BLaER1 treated with 17β-estradiol and CSF1 and Interleukin-3, amounts not matched to agents 10 nM and 100 nM (cell line): ENCODE measurements at regions not wholly inside any gene's neighbourhood (a gene's known extent, or its start where the extent isn't known, plus 50 kb on each side); places are given as distances from the start of the nearest gene placed in this dataset.

Source experiments
- H3K27ac ChIP-seq, 11 experiments: shearing (Covaris generic); formaldehyde crosslinking; 2 replicates each; pipeline ENCODE4 v1.8.1; 2022
- H3K27me3 ChIP-seq, 11 experiments: shearing (Covaris generic); formaldehyde crosslinking; 2 replicates each; pipeline ENCODE4 v1.8.1; 2022
- H3K36me3 ChIP-seq, 11 experiments: shearing (Covaris generic); formaldehyde crosslinking; 2 replicates each; pipeline ENCODE4 v1.8.1; 2022
- H3K4me1 ChIP-seq, 10 experiments: shearing (Covaris generic); formaldehyde crosslinking; 2 replicates each; pipeline ENCODE4 v1.8.1; 2022
- H3K4me2 ChIP-seq, 11 experiments: shearing (Covaris generic); formaldehyde crosslinking; 2 replicates each; pipeline ENCODE4 v1.8.1; 2022
- H3K4me3 ChIP-seq, 10 experiments: shearing (Covaris generic); formaldehyde crosslinking; 2 replicates each; pipeline ENCODE4 v1.8.1; 2022
- H3K9ac ChIP-seq, 11 experiments: shearing (Covaris generic); formaldehyde crosslinking; 2 replicates each; pipeline ENCODE4 v1.8.1; 2022
- H3K9me3 ChIP-seq, 11 experiments: shearing (Covaris generic); formaldehyde crosslinking; replicated peaks in 1 of 11; 2 replicates each; pipeline ENCODE4 v1.8.1; 2022
- H4K20me1 ChIP-seq, 11 experiments: shearing (Covaris generic); formaldehyde crosslinking; 2 replicates each; pipeline ENCODE4 v1.8.1; 2022
- Cebpa-rat ChIP-seq, 11 experiments: shearing (Covaris generic); IDR thresholded peaks; 2 replicates each; pipeline ENCODE4 v1.8.1; 2022

DNA sequence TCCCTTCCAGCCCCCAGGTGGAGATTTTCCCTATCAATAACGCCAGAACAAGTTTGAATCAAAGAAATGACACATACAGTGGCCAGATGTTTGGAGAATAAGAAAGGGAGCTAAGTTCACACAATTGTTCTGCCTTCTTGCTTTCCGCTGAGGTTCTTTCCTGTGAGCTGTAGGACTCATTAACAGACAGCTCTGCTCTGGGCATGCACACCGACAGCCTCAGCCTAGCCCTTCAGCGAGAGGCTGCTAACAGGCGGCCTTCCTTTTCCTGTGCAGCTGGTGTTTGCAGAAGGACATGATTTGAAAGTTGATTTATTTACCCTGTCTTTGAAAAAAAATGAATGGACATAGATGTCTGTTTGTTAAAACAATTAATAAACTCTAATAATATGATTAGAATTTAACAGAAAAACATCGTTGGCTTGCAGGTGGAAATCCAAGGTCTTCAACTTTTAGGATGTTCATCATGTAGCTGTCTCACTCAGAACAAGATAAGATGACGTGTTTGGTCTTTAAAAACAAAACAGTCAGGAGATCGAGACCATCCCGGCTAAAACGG is 183.3 kb downstream of the KDR start:
- no peaks in the 10 kb centered on the region for H3K27me3 ChIP-seq
- peak overlapping the region; percentile 21 to 70 (median 48); a peak in 18 of 22 replicates for H3K27ac ChIP-seq
- H4K20me1 ChIP-seq: no peaks in the 10 kb centered on the region
- peaks cover 19 to 71% (median 56%) of the 10 kb centered on the region in 10 experiments for H3K4me1 ChIP-seq
- peak overlapping the region in 8 of 11 experiments; percentile 13 to 62 (median 38); a peak in 10 of 22 replicates for H3K9ac ChIP-seq
- peak overlapping the region; percentile 63 to 85 (median 77) for H3K4me2 ChIP-seq
- H3K4me3 ChIP-seq: peak overlapping the region in 9 of 10 experiments; percentile 2 to 49 (median 31); a peak in 13 of 20 replicates
- no peak for TF ChIP-seq Cebpa-rat (IDR thresholded peaks at IDR 0.05)
- peaks cover 0 to 3% (median 0%) of the 10 kb centered on the region in 11 experiments; a peak in 1 of 22 replicates for H3K9me3 ChIP-seq
- no peaks in the 10 kb centered on the region; a peak in 1 of 22 replicates for H3K36me3 ChIP-seq

DNA sequence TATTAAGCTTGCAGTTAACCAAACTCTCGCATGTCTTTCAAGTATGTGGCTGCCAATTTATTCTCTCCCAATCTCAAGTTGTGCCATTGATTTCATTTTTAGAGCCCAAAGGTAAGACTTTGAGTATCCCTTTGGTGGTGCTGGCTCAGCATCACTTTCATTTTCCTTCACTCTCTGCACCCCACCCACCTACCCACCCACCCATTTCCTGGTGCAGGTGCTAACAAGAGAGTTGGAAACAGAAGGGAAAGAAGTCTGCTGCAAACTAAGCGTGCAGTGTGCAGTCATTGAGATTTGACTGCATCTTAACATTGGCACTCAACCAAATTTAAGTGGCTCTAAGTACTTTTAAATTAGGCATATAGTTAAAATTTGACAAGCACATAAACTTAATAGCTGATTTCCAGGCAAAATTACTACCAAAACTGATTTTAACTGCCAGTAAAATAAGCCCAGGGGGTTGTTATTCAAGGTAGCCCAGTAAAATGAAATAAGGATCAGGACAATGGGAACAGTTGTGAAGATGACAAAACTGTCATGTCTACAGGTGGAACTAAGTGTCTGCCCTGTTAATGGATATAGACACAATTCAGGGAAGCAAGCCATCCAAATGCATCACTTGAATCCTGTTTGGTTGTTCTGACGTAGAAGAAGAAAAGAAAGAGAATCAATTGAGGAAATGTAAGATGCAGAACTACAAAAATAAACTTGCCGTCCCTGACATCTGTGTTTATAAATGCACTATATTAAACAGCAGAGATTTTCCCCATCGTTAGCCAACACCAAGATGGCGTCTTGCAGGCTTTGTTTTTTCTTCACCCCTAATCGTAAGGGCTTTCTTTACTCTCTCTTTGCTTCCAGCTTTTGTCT is 184.2 kb downstream of the KDR start:
- Histone ChIP-seq H3K36me3 (no peaks in the 10 kb centered on the region), H3K27ac (peak overlapping the region; percentile 16 to 70 (median 45); a peak in 16 of 22 replicates), H3K4me2 (peak overlapping the region; percentile 63 to 85 (median 77)), H4K20me1 (no peaks in the 10 kb centered on the region), H3K4me3 (peak overlapping the region in 7 of 10 experiments; percentile 2 to 49 (median 31); a peak in 5 of 20 replicates), H3K27me3 (no peaks in the 10 kb centered on the region), H3K9me3 (no peaks in the 10 kb centered on the region), H3K4me1 (peaks cover 19 to 68% (median 55%) of the 10 kb centered on the region in 10 experiments), H3K9ac (peak overlapping the region in 6 of 11 experiments; percentile 13 to 62 (median 40); a peak in 9 of 22 replicates)
- TF ChIP-seq Cebpa-rat (IDR thresholded peaks at IDR 0.05): no peak

DNA sequence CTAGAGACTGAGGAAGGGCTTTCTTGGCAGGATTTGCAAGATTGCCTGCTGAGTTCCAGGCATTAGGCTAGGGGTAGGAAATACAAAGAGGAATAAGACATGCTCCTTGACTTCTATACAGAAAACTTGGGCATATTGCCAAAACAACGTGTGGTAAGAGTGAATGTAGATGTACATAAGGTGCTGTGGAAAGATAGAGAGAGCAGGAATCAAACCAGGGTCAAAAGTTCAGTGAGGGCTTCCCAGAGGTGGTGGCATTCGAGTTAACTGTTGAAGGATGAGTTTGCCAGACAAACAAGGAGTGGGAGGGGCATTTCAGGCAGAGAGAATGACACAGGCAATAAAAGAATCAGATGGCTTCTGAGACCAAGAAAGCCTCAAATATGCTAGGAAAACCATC is 187.9 kb downstream of the KDR start:
- TF ChIP-seq Cebpa-rat (IDR thresholded peaks at IDR 0.05): no peak
- Histone ChIP-seq H3K9me3 (no peaks in the 10 kb centered on the region), H3K9ac (no peak overlapping the region), H3K4me2 (0 out of 22 replicates have a peak overlapping the region, but pooled peaks of 1 of the 11 experiments have one; percentile 1), H3K4me1 (peaks cover 12 to 31% (median 22%) of the 10 kb centered on the region in 10 experiments), H3K36me3 (no peaks in the 10 kb centered on the region), H3K27ac (no peak overlapping the region), H3K4me3 (no peak overlapping the region), H3K27me3 (no peaks in the 10 kb centered on the region), H4K20me1 (no peaks in the 10 kb centered on the region)

DNA sequence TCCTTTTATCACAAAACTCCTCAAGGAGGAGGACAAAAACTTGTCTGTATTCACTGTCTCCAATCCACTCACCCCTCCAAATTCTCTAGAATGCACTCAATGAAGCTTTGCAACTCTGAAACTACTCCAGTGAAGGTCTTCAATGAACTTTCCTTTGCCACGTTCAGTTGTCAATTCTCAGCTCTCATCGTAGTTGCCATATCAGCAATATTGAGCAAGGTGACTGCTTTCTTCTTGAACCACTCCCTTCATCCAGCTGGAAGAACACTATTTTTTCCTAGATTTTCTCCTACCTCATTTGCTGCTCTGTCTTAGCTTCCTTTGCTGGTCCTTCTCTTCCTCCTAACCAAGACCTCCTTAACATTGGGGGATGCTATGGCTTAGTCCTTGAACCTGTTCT is 191.8 kb downstream of the KDR start:
- Histone ChIP-seq H3K36me3 (no peaks in the 10 kb centered on the region), H3K4me1 (peaks cover 0 to 40% (median 27%) of the 10 kb centered on the region in 10 experiments; a peak in 16 of 20 replicates), H3K27me3 (no peaks in the 10 kb centered on the region), H3K4me2 (no peak overlapping the region), H3K4me3 (no peak overlapping the region), H3K9me3 (no peaks in the 10 kb centered on the region), H3K9ac (no peak overlapping the region), H3K27ac (no peak overlapping the region), H4K20me1 (no peaks in the 10 kb centered on the region)
- no peak for TF ChIP-seq Cebpa-rat (IDR thresholded peaks at IDR 0.05)

DNA sequence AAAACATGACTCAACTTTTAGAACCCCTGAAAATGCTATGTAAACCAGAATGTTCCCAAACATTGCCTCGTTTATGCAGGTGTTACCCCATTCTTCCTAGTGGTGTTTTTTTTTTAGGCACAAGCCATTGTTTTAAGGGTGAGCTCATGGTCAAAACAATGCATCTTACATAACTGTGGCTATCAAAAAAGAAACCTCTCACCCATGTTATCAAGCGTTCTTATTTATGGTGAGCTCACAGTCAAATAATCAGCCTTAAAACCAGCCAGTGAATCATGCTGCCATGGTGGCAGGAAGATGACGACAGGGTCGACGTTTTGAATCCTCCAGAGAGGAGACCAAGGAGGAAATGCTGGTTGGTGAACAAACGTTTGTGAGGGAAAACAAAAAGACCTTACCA is 195.2 kb downstream of the KDR start:
- Histone ChIP-seq H3K9me3 (peaks cover 13 to 30% (median 21%) of the 10 kb centered on the region in 11 experiments; a peak in 21 of 22 replicates), H3K4me3 (no peak overlapping the region), H3K27ac (peak overlapping the region in 1 of 11 experiments; percentile 11; a peak in 1 of 22 replicates), H3K4me2 (peak overlapping the region in 9 of 11 experiments; percentile 23 to 62 (median 49); a peak in 17 of 22 replicates), H4K20me1 (no peaks in the 10 kb centered on the region), H3K27me3 (no peaks in the 10 kb centered on the region), H3K36me3 (no peaks in the 10 kb centered on the region), H3K9ac (no peak overlapping the region), H3K4me1 (peaks cover 0 to 34% (median 24%) of the 10 kb centered on the region in 10 experiments; a peak in 16 of 20 replicates)
- no peak for TF ChIP-seq Cebpa-rat (IDR thresholded peaks at IDR 0.05)

DNA sequence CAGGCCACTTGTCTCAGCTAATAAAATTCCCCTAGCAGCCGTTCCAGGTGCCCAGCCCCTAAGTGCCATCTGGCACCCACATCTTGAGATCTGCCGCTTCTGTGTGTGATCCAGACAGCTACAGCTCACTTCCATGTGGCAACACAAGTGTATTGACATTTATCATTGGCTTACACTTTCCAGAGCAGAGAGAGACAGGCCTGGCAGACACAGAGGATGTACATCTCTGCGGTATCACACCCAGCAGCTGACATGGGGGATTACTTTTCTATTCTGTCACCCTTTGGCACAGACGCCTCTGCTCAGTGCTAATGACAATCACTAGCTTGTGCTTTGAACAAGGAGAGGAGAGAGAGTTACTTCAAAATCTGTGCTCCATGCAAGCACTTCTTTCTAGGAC is 195.9 kb downstream of the KDR start:
- Histone ChIP-seq H3K36me3 (no peaks in the 10 kb centered on the region), H3K4me3 (no peak overlapping the region), H3K9me3 (peaks cover 20 to 37% (median 29%) of the 10 kb centered on the region in 11 experiments), H3K4me2 (peak overlapping the region in 8 of 11 experiments; percentile 1 to 62 (median 51); a peak in 10 of 22 replicates), H4K20me1 (no peaks in the 10 kb centered on the region), H3K9ac (no peak overlapping the region), H3K27ac (no peak overlapping the region), H3K27me3 (no peaks in the 10 kb centered on the region), H3K4me1 (peaks cover 0 to 34% (median 24%) of the 10 kb centered on the region in 10 experiments; a peak in 16 of 20 replicates)
- no peak for TF ChIP-seq Cebpa-rat (IDR thresholded peaks at IDR 0.05)

DNA sequence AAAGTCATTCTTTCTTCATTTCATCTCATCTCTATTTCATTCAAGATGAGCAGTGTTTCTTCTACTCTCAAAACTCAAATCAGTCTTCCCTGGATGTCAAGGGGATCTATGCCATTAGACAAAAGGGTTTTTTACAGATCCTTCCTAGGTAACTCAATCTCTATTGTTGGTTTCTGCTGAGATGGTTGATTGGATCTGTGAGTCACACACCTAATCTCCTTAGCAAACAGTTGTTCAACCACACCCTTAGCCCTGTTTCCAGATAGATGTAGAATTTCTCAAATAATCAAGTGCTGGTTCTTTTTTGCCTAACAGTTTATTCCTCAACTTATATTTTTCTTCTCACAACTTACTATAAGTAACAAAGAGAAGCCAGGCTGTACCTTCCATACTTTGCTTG is 200.5 kb downstream of the KDR start:
- no peak overlapping the region for H3K4me3 ChIP-seq
- H3K4me1 ChIP-seq: peaks cover 0 to 10% (median 8%) of the 10 kb centered on the region in 10 experiments; a peak in 16 of 20 replicates
- no peak overlapping the region for H3K4me2 ChIP-seq
- H3K27ac ChIP-seq: no peak overlapping the region
- H3K27me3 ChIP-seq: no peaks in the 10 kb centered on the region
- no peaks in the 10 kb centered on the region for H4K20me1 ChIP-seq
- H3K9ac ChIP-seq: no peak overlapping the region
- no peaks in the 10 kb centered on the region for H3K36me3 ChIP-seq
- no peak for TF ChIP-seq Cebpa-rat (IDR thresholded peaks at IDR 0.05)
- H3K9me3 ChIP-seq: peaks cover 36 to 62% (median 45%) of the 10 kb centered on the region in 11 experiments

DNA sequence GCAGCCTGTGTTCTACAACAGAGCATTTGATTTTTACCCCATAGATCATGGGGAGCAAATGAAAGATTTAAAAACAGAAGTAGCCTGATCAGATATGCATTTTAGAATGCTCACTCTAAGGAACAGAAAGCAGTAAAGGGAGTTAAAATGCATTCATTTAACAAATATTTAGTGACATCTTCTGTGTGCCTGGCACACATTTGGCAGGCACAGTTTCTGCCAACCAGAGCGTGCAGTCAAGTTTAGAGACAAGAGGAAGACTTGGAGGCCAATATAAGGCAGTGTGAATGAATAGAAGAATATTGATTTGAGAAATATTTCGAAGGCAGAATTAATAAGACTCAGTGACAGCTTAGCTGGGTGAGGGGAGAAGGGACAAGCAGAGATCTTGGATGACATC is 210.1 kb downstream of the KDR start:
- no peaks in the 10 kb centered on the region for H3K36me3 ChIP-seq
- H3K9ac ChIP-seq: no peak overlapping the region
- H3K9me3 ChIP-seq: peaks cover 0 to 12% (median under 1%) of the 10 kb centered on the region in 11 experiments; a peak in 8 of 22 replicates
- TF ChIP-seq Cebpa-rat (IDR thresholded peaks at IDR 0.05): no peak
- H3K4me1 ChIP-seq: peaks cover 0 to 66% (median 58%) of the 10 kb centered on the region in 10 experiments; a peak in 18 of 20 replicates
- no peak overlapping the region for H3K4me3 ChIP-seq
- H3K27ac ChIP-seq: no peak overlapping the region
- H3K27me3 ChIP-seq: no peaks in the 10 kb centered on the region
- no peaks in the 10 kb centered on the region for H4K20me1 ChIP-seq
- H3K4me2 ChIP-seq: peak overlapping the region in 8 of 11 experiments; percentile 62 to 92 (median 77); a peak in 15 of 22 replicates

DNA sequence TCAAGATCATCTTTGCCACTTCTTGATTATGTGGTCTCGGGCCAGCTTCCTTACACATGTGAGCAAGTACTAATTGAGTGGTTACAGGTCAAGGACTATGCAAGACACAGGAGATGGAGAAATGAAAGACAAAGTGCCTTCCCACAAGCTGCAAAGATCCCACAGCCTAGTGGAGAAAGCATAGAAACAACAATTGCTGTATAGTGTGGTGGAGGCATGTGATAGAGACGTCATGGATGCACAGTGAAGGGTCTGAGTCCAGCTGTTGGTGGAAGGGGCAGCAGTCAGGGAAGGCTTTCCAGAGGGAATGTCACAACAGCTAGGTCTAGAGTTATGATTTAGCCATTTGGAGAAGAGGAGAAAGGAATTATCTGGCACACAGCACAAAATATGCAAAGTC is 210.6 kb downstream of the KDR start:
- Histone ChIP-seq H4K20me1 (no peaks in the 10 kb centered on the region), H3K4me1 (peaks cover 4 to 71% (median 63%) of the 10 kb centered on the region in 10 experiments), H3K36me3 (no peaks in the 10 kb centered on the region), H3K27me3 (no peaks in the 10 kb centered on the region), H3K4me2 (peak overlapping the region in 8 of 11 experiments; percentile 62 to 92 (median 77); a peak in 17 of 22 replicates), H3K27ac (peak overlapping the region in 1 of 11 experiments; percentile 53; a peak in 1 of 22 replicates), H3K4me3 (no peak overlapping the region), H3K9ac (no peak overlapping the region), H3K9me3 (peaks cover 0 to 10% (median 0%) of the 10 kb centered on the region in 11 experiments; a peak in 7 of 22 replicates)
- TF ChIP-seq Cebpa-rat (IDR thresholded peaks at IDR 0.05): no peak
